Common myeloid progenitor, CD34-positive (primary cell): ENCODE measurements at regions not wholly inside any gene's neighbourhood (a gene's known extent, or its start where the extent isn't known, plus 50 kb on each side); places are given as distances from the start of the nearest gene placed in this dataset.
"Not testable (repeated sequence)": the region's sequence is repeated elsewhere in the genome, so short reads cannot be mapped to it uniquely, and the experiment has no call there.

Source experiments
- CTCF ChIA-PET: fragments of 350-600 bp; sonication (Branson Sonifier 250); formaldehyde crosslinking; loops from one replicate; lab custom pipeline; 2021; ENCODE audit warnings: antibody characterized with exemption; lab: Charles Lee
- POLR2A ChIA-PET: fragments of 350-600 bp; sonication (Branson Sonifier 250); formaldehyde crosslinking; loops from one replicate; lab custom pipeline; 2021; ENCODE audit warnings: antibody characterized with exemption; lab: Charles Lee
- DNase-seq, 3 donors: peaks; one replicate each; pipeline versions ENCODE4 v3.0.0 to v3.0.0-alpha.2; 2013
- H3K27ac ChIP-seq, 2 experiments: 1 replicate in 1 of 2; 2 replicates in 1 of 2; pipeline ENCODE4 v1.7.0; 2013; ENCODE audit warnings: inconsistent platforms in 2 of 2, low read length in 2 of 2, mild to moderate bottlenecking in 2 of 2, low read depth in 1 of 2, moderate library complexity in 1 of 2; ENCODE audit not compliant: severe bottlenecking in 2 of 2, insufficient read depth in 1 of 2, poor library complexity in 1 of 2
- H3K27me3 ChIP-seq, 5 experiments: replicated peaks in 2 of 5; 1 replicate in 3 of 5; 2 replicates in 2 of 5; pipeline versions ENCODE4 v1.6.1 to v1.7.0; 2013; ENCODE audit warnings: low read length in 4 of 5, mild to moderate bottlenecking in 2 of 5, moderate library complexity in 2 of 5, inconsistent platforms in 1 of 5; ENCODE audit not compliant: insufficient read depth in 5 of 5, control insufficient read depth in 4 of 5
- H3K36me3 ChIP-seq, 4 experiments: 1 replicate in 2 of 4; 2 replicates in 2 of 4; pipeline versions ENCODE4 v1.6.1 to v1.7.0; 2013; ENCODE audit warnings: low read length in 3 of 4, control low read depth in 1 of 4, mild to moderate bottlenecking in 1 of 4; ENCODE audit not compliant: control insufficient read depth in 4 of 4, insufficient read depth in 4 of 4
- H3K4me1 ChIP-seq, 4 experiments: 1 replicate in 3 of 4; 2 replicates in 1 of 4; pipeline versions ENCODE4 v1.6.1 to v1.7.1; 2013; ENCODE audit warnings: low read length in 3 of 4, mild to moderate bottlenecking in 3 of 4, control low read depth in 1 of 4, inconsistent platforms in 1 of 4, moderate library complexity in 1 of 4; ENCODE audit not compliant: control insufficient read depth in 4 of 4, insufficient read depth in 4 of 4; ENCODE audit errors: control extremely low read depth in 1 of 4
- H3K4me3 ChIP-seq, 7 experiments: 1 replicate in 4 of 7; 2 replicates in 3 of 7; pipeline versions ENCODE4 v1.5.1 to v1.7.0; 2013; ENCODE audit warnings: mild to moderate bottlenecking in 7 of 7, low read length in 6 of 7, moderate library complexity in 6 of 7, inconsistent platforms in 2 of 7, low read depth in 2 of 7, control low read depth in 1 of 7; ENCODE audit not compliant: insufficient read depth in 4 of 7, control insufficient read depth in 1 of 7; ENCODE audit errors: extremely low read depth in 1 of 7
- H3K9me3 ChIP-seq, 5 experiments: 1 replicate in 4 of 5; 2 replicates in 1 of 5; pipeline versions ENCODE4 v1.6.1 to v1.7.1; 2013; ENCODE audit warnings: low read length in 4 of 5, mild to moderate bottlenecking in 2 of 5, inconsistent platforms in 1 of 5, low read depth in 1 of 5, moderate library complexity in 1 of 5; ENCODE audit not compliant: control insufficient read depth in 4 of 5, insufficient read depth in 2 of 5; ENCODE audit errors: control extremely low read depth in 1 of 5
- WGBS: methylation state at CpG from one replicate; pipeline ENCODE4 v1.1.5; 2013; ENCODE audit not compliant: insufficient coverage; 5-methylcytosine and 5-hydroxymethylcytosine counted together

GRCh38 chr9:81312346-81312745 lies 377.0 kb downstream of the TLE1 start:
- H3K9me3 ChIP-seq: peaks cover 0 to 3% (median 0%) of the 10 kb centered on the region in 5 experiments
- no peak for DNase-seq
- no peaks in the 10 kb centered on the region for H3K36me3 ChIP-seq
- no CpG with 5 or more reads among the region's 3 CpGs for WGBS
- no peak overlapping the region for H3K4me3 ChIP-seq
- H3K27me3 ChIP-seq: peaks cover 0 to 2% (median 0%) of the 10 kb centered on the region in 5 experiments
- CTCF ChIA-PET: no interaction called here
- no peak overlapping the region for H3K27ac ChIP-seq
- POLR2A ChIA-PET: no interaction called here
- H3K4me1 ChIP-seq: no peaks in the 10 kb centered on the region

GRCh38 chr9:81308404-81308803 lies 380.9 kb downstream of the TLE1 start:
- CTCF ChIA-PET: no interaction called here

GRCh38 chr9:81307791-81308190 lies 381.6 kb downstream of the TLE1 start:
- H3K27me3 ChIP-seq, H3K9me3 ChIP-seq, H3K4me1 ChIP-seq, CTCF ChIA-PET, H3K36me3 ChIP-seq, H3K4me3 ChIP-seq, H3K27ac ChIP-seq, DNase-seq, POLR2A ChIA-PET: not testable (repeated sequence)
- 92% methylated on average over 5 of the region's 5 CpGs for WGBS

More at GRCh38 chr9:81308404-81308803, 380.9 kb downstream of the TLE1 start:
- no peak for DNase-seq
- POLR2A ChIA-PET: no interaction called here
- Histone ChIP-seq H3K27me3 (peaks cover 0 to 2% (median 0%) of the 10 kb centered on the region in 5 experiments), H3K4me3 (no peak overlapping the region), H3K4me1 (no peaks in the 10 kb centered on the region), H3K27ac (no peak overlapping the region), H3K9me3 (no peaks in the 10 kb centered on the region), H3K36me3 (no peaks in the 10 kb centered on the region)
- 94% methylated on average over 3 of the region's 4 CpGs for WGBS

GRCh38 chr9:81305561-81306182 lies 383.7 kb downstream of the TLE1 start:
- 98% methylated on average over 5 of the region's 6 CpGs for WGBS

GRCh38 chr9:81303658-81304057 lies 385.7 kb downstream of the TLE1 start:
- no peaks in the 10 kb centered on the region for H3K36me3 ChIP-seq
- WGBS: 87% methylated on average over 3 of the region's 5 CpGs

More at GRCh38 chr9:81305561-81306182, 383.7 kb downstream of the TLE1 start:
- ChIA-PET POLR2A (no interaction called here), CTCF (no interaction called here)
- no peaks in the 10 kb centered on the region for H3K27me3 ChIP-seq
- no peak for DNase-seq
- H3K9me3 ChIP-seq: peaks cover 0 to 7% (median 0%) of the 10 kb centered on the region in 5 experiments
- no peak overlapping the region for H3K4me3 ChIP-seq
- no peak overlapping the region for H3K27ac ChIP-seq
- no peaks in the 10 kb centered on the region for H3K4me1 ChIP-seq
- H3K36me3 ChIP-seq: no peaks in the 10 kb centered on the region

GRCh38 chr9:81293651-81294050 lies 395.7 kb downstream of the TLE1 start:
- POLR2A ChIA-PET: no interaction called here
- no peaks in the 10 kb centered on the region for H3K4me1 ChIP-seq
- no peaks in the 10 kb centered on the region for H3K9me3 ChIP-seq
- DNase-seq: no peak
- no peaks in the 10 kb centered on the region for H3K36me3 ChIP-seq
- no peaks in the 10 kb centered on the region for H3K27me3 ChIP-seq
- CTCF ChIA-PET: no interaction called here
- H3K4me3 ChIP-seq: no peak overlapping the region
- no peak overlapping the region for H3K27ac ChIP-seq

More at GRCh38 chr9:81303658-81304057, 385.7 kb downstream of the TLE1 start:
- H3K4me1 ChIP-seq: no peaks in the 10 kb centered on the region
- no peak overlapping the region for H3K4me3 ChIP-seq
- ChIA-PET CTCF (no interaction called here), POLR2A (no interaction called here)
- no peaks in the 10 kb centered on the region for H3K27me3 ChIP-seq
- no peak overlapping the region for H3K27ac ChIP-seq
- H3K9me3 ChIP-seq: peaks cover 0 to 7% (median 0%) of the 10 kb centered on the region in 5 experiments
- no peak for DNase-seq

- Histone ChIP-seq H3K4me3 (no peak overlapping the region), H3K9me3 (no peaks in the 10 kb centered on the region), H3K27me3 (no peaks in the 10 kb centered on the region), H3K27ac (no peak overlapping the region), H3K36me3 (no peaks in the 10 kb centered on the region), H3K4me1 (no peaks in the 10 kb centered on the region)
- 100% methylated on average over 5 of the region's 7 CpGs for WGBS
- ChIA-PET CTCF (no interaction called here), POLR2A (no interaction called here)
- DNase-seq: no peak
Measured at GRCh38 chr9:81292056-81292805, 397.1 kb downstream of the TLE1 start.
